OCI-LY7 (cell line): ENCODE measurements at regions not wholly inside any gene's neighbourhood (a gene's known extent, or its start where the extent isn't known, plus 50 kb on each side); places are given as distances from the start of the nearest gene placed in this dataset.

Experiments
- BruUV-seq: library from RNA; stranded (reverse); fragments of 400-500 nt; replicated peaks from 2 replicates; lab custom pipeline; 2021; lab: Mats Ljungman, UMichigan
- CTCF ChIA-PET: fragments of 300-600 bp; sonication (Branson Sonifier 250); formaldehyde crosslinking; loops from one replicate; lab custom pipeline; 2022; ENCODE audit warnings: antibody characterized with exemption; ENCODE audit not compliant: unreplicated experiment; lab: Charles Lee
- POLR2A ChIA-PET: fragments of 300-600 bp; sonication (Branson Sonifier 250); formaldehyde crosslinking; loops from one replicate; lab custom pipeline; 2022; ENCODE audit warnings: antibody characterized with exemption; lab: Charles Lee
- DNase-seq: peaks from one replicate; pipeline ENCODE4 v3.0.0-alpha.2; 2015; ENCODE audit warnings: low spot score
- H2AFZ ChIP-seq: fragments of 200-600 bp; sonication (generic), shearing (Covaris generic); 2 replicates; pipeline ENCODE4 v1.6.1; 2014; ENCODE audit warnings: mild to moderate bottlenecking, antibody characterized with exemption, low read length, moderate library complexity
- H3K27ac ChIP-seq: fragments of 200-600 bp; sonication (generic); 2 replicates; pipeline ENCODE4 v1.5.1; 2014; ENCODE audit warnings: mixed run types, low read depth, mild to moderate bottlenecking, moderate library complexity, low read length, inconsistent platforms; ENCODE audit not compliant: poor library complexity, severe bottlenecking
- H3K36me3 ChIP-seq: fragments of 200-600 bp; sonication (generic); 2 replicates; pipeline ENCODE4 v1.6.1; 2014; ENCODE audit warnings: mild to moderate bottlenecking, antibody characterized with exemption, low read length, moderate library complexity, mixed read lengths; ENCODE audit not compliant: insufficient read depth
- H3K4me1 ChIP-seq: fragments of 200-600 bp; sonication (generic); 2 replicates; pipeline ENCODE4 v1.5.1; 2014; ENCODE audit warnings: mild to moderate bottlenecking, low read length; ENCODE audit not compliant: insufficient read depth, poor library complexity, severe bottlenecking
- H3K4me2 ChIP-seq: fragments of 200-600 bp; sonication (generic); 2 replicates; pipeline ENCODE4 v1.6.1; 2014; ENCODE audit warnings: mild to moderate bottlenecking, low read length
- H3K4me3 ChIP-seq: fragments of 200-600 bp; sonication (generic); 2 replicates; pipeline ENCODE4 v1.5.1; 2014; ENCODE audit warnings: mild to moderate bottlenecking, low read depth, low read length; ENCODE audit not compliant: poor library complexity, severe bottlenecking
- H3K79me2 ChIP-seq: fragments of 200-600 bp; sonication (generic); 2 replicates; pipeline ENCODE4 v1.6.1; 2016; ENCODE audit warnings: low read depth, mild to moderate bottlenecking, low read length, moderate library complexity, mixed read lengths; ENCODE audit not compliant: insufficient read depth
- H3K9me2 ChIP-seq: fragments of 200-600 bp; sonication (generic); 2 replicates; pipeline ENCODE4 v1.6.1; 2016; ENCODE audit warnings: mild to moderate bottlenecking, low read length, mixed read lengths; ENCODE audit not compliant: insufficient read depth
- H3K9me3 ChIP-seq: fragments of 200-600 bp; sonication (generic); 2 replicates; pipeline ENCODE4 v1.6.1; 2014; ENCODE audit warnings: mild to moderate bottlenecking, mixed run types, low read length, mixed read lengths
- H4K20me1 ChIP-seq: fragments of 200-600 bp; sonication (generic); 2 replicates; pipeline ENCODE4 v1.6.1; 2014; ENCODE audit warnings: mild to moderate bottlenecking, antibody characterized with exemption, low read length, moderate library complexity, mixed read lengths; ENCODE audit not compliant: insufficient read depth
- CTCF ChIP-seq: fragments of 200-600 bp; sonication (generic); conservative IDR thresholded peaks from 2 replicates; pipeline ENCODE4 v1.5.1; 2014; ENCODE audit warnings: mild to moderate bottlenecking, antibody characterized with exemption, low read length, moderate library complexity, mixed read lengths
- EZH2phosphoT487 ChIP-seq: fragments of 200-600 bp; sonication (generic); IDR thresholded peaks from 2 replicates; pipeline ENCODE4 v1.6.1; 2018; ENCODE audit warnings: low read depth, borderline replicate concordance, mild to moderate bottlenecking, mixed run types, antibody characterized with exemption, low read length, moderate library complexity, mixed read lengths
- intact Hi-C: fragments of 100-400 bp; cut with micrococcal nuclease; formaldehyde crosslinking; loops from one replicate; pipeline ENCODE4 v1.10.0; 2022; ENCODE audit not compliant: unreplicated experiment

GRCh38 chr22:49668402-49668801 lies 159.3 kb downstream of the BRD1 start:
- Histone ChIP-seq H2AFZ (no peak overlapping the region), H3K27ac (no peak overlapping the region), H3K9me2 (no peaks in the 10 kb centered on the region), H3K4me1 (peaks cover 12% of the 10 kb centered on the region), H3K4me2 (no peak overlapping the region), H4K20me1 (no peaks in the 10 kb centered on the region), H3K4me3 (no peak overlapping the region), H3K9me3 (no peaks in the 10 kb centered on the region), H3K36me3 (no peaks in the 10 kb centered on the region), H3K79me2 (no peaks in the 10 kb centered on the region)
- no peak for DNase-seq
- BruUV-seq = no TSS peak
- intact Hi-C loops = loop anchor here (10.0 kb wide), 1 partner anchor 314 kb away; no protein-coding TSS in a partner anchor
- POLR2A ChIA-PET = interaction anchor here (0.6 to 1.9 kb wide), 3 partner anchors 12 to 279 kb away, joined by 3 to 6 read pairs (median 4); no protein-coding TSS in a partner anchor
- TF ChIP-seq CTCF (no peak), EZH2phosphoT487 (no peak)
- CTCF ChIA-PET = no interaction called here

GRCh38 chr22:49667236-49667635 lies 160.4 kb downstream of the BRD1 start:
- H3K27ac ChIP-seq = no peak overlapping the region

More at GRCh38 chr22:49667236-49667635, 160.4 kb downstream of the BRD1 start:
- intact Hi-C loops = loop anchor here (10.0 kb wide), 1 partner anchor 312 kb away; no protein-coding TSS in a partner anchor
- BruUV-seq = no TSS peak
- peak; percentile 37 for DNase-seq
- Histone ChIP-seq H3K9me2 (no peaks in the 10 kb centered on the region), H3K4me2 (peak overlapping the region; percentile 50), H4K20me1 (no peaks in the 10 kb centered on the region), H2AFZ (no peak overlapping the region), H3K9me3 (no peaks in the 10 kb centered on the region), H3K36me3 (no peaks in the 10 kb centered on the region), H3K4me1 (peaks cover 12% of the 10 kb centered on the region), H3K79me2 (no peaks in the 10 kb centered on the region), H3K4me3 (peak overlapping the region; percentile 5)
- CTCF ChIA-PET = no interaction called here
- TF ChIP-seq CTCF (no peak), EZH2phosphoT487 (no peak)
- POLR2A ChIA-PET = interaction anchor here (0.6 to 1.3 kb wide), 5 partner anchors 10 to 768 kb away, joined by 3 read pairs; no protein-coding TSS in a partner anchor
